OCI-LY1 (cell line): ENCODE measurements at regions not wholly inside any gene's neighbourhood (a gene's known extent, or its start where the extent isn't known, plus 50 kb on each side); places are given as distances from the start of the nearest gene placed in this dataset.

Experiments
- H2AFZ ChIP-seq: fragments of 200-600 bp; sonication (generic), shearing (Covaris generic); 2 replicates; pipeline ENCODE4 v1.6.0; 2014; ENCODE audit warnings: antibody characterized with exemption, mild to moderate bottlenecking, low read length
- H3F3A ChIP-seq: fragments of 200-600 bp; sonication (generic), shearing (Covaris generic); 2 replicates; pipeline ENCODE4 v1.6.0; 2014; ENCODE audit warnings: mild to moderate bottlenecking, antibody characterized with exemption, low read length, moderate library complexity; ENCODE audit not compliant: insufficient read depth
- H3K27ac ChIP-seq: fragments of 200-600 bp; sonication (generic); 2 replicates; pipeline ENCODE4 v1.5.1; 2014; ENCODE audit warnings: low read length, mixed run types, mild to moderate bottlenecking, low read depth; ENCODE audit not compliant: poor library complexity, severe bottlenecking
- H3K27me3 ChIP-seq: fragments of 200-600 bp; sonication (generic); 2 replicates; pipeline ENCODE4 v1.6.0; 2014; ENCODE audit warnings: antibody characterized with exemption, mild to moderate bottlenecking, low read length, moderate library complexity; ENCODE audit not compliant: insufficient read depth
- H3K36me3 ChIP-seq: fragments of 200-600 bp; sonication (generic); 2 replicates; pipeline ENCODE4 v1.6.1; 2014; ENCODE audit warnings: mild to moderate bottlenecking, antibody characterized with exemption, low read length, moderate library complexity, mixed read lengths; ENCODE audit not compliant: insufficient read depth
- H3K4me1 ChIP-seq: fragments of 200-600 bp; sonication (generic); 2 replicates; pipeline ENCODE4 v1.5.1; 2014; ENCODE audit warnings: mild to moderate bottlenecking, low read length, moderate library complexity; ENCODE audit not compliant: insufficient read depth, severe bottlenecking
- H3K4me2 ChIP-seq: fragments of 200-600 bp; sonication (generic), shearing (Covaris generic); 2 replicates; pipeline ENCODE4 v1.6.1; 2014; ENCODE audit warnings: low read length
- H3K4me3 ChIP-seq: fragments of 200-600 bp; sonication (generic); 2 replicates; pipeline ENCODE4 v1.5.1; 2014; ENCODE audit warnings: low read length, low read depth, mild to moderate bottlenecking, mixed read lengths; ENCODE audit not compliant: poor library complexity, severe bottlenecking
- H3K79me2 ChIP-seq: fragments of 200-600 bp; shearing (Covaris generic); 2 replicates; pipeline ENCODE4 v1.6.1; 2016; ENCODE audit warnings: mixed run types, low read length, mixed read lengths; ENCODE audit not compliant: insufficient read depth
- H3K9ac ChIP-seq: fragments of 200-600 bp; sonication (generic), shearing (Covaris generic); 2 replicates; pipeline ENCODE4 v1.6.1; 2014; ENCODE audit warnings: mild to moderate bottlenecking, low read length, mixed read lengths
- H3K9me2 ChIP-seq: fragments of 200-600 bp; sonication (generic), shearing (Covaris generic); 2 replicates; pipeline ENCODE4 v1.6.1; 2014; ENCODE audit warnings: low read depth, mild to moderate bottlenecking, low read length, mixed read lengths
- H3K9me3 ChIP-seq: fragments of 200-600 bp; shearing (Covaris generic); 2 replicates; pipeline ENCODE4 v1.6.1; 2014; ENCODE audit warnings: low read length, mixed read lengths
- H4K20me1 ChIP-seq: fragments of 200-600 bp; sonication (generic), shearing (Covaris generic); 2 replicates; pipeline ENCODE4 v1.6.0; 2016; ENCODE audit warnings: mild to moderate bottlenecking, low read length; ENCODE audit not compliant: insufficient read depth
- CTCF ChIP-seq: fragments of 200-600 bp; sonication (generic), shearing (Covaris generic); IDR thresholded peaks from 2 replicates; pipeline ENCODE4 v1.5.1; 2017; ENCODE audit warnings: mild to moderate bottlenecking, antibody characterized with exemption, low read length, moderate library complexity, mixed read lengths
- EZH2 ChIP-seq: fragments of 200-600 bp; sonication (generic), shearing (Covaris generic); IDR thresholded peaks from 2 replicates; pipeline ENCODE4 v1.8.0; 2017; ENCODE audit warnings: borderline replicate concordance, mixed run types, mild to moderate bottlenecking, antibody characterized with exemption, low read length, moderate library complexity, mixed read lengths

GRCh38 chr4:120005527-120005926 lies 61.1 kb downstream of the MAD2L1 start:
- no peaks in the 10 kb centered on the region for H3K4me1 ChIP-seq
- no peaks in the 10 kb centered on the region for H3K9me3 ChIP-seq
- H3K9me2 ChIP-seq: no peaks in the 10 kb centered on the region
- no peaks in the 10 kb centered on the region for H3K36me3 ChIP-seq
- H3K4me3 ChIP-seq: no peak overlapping the region
- no peak overlapping the region for H3K9ac ChIP-seq
- no peak overlapping the region for H3K4me2 ChIP-seq
- H3F3A ChIP-seq: no peaks in the 10 kb centered on the region
- H2AFZ ChIP-seq: no peak overlapping the region
- no peak for TF ChIP-seq CTCF
- no peak for TF ChIP-seq EZH2
- H3K27ac ChIP-seq: no peak overlapping the region
- no peaks in the 10 kb centered on the region for H3K27me3 ChIP-seq
- no peaks in the 10 kb centered on the region for H4K20me1 ChIP-seq
- H3K79me2 ChIP-seq: no peaks in the 10 kb centered on the region

- H3K4me3 ChIP-seq: no peak overlapping the region
- no peaks in the 10 kb centered on the region for H3K9me2 ChIP-seq
- TF ChIP-seq CTCF (no peak), EZH2 (no peak)
- H3K27me3 ChIP-seq: no peaks in the 10 kb centered on the region
- no peak overlapping the region for H2AFZ ChIP-seq
- no peaks in the 10 kb centered on the region for H3K79me2 ChIP-seq
- no peak overlapping the region for H3K4me2 ChIP-seq
- H3K9ac ChIP-seq: no peak overlapping the region
- no peaks in the 10 kb centered on the region for H3K36me3 ChIP-seq
- H4K20me1 ChIP-seq: no peaks in the 10 kb centered on the region
- no peaks in the 10 kb centered on the region for H3K4me1 ChIP-seq
- H3K27ac ChIP-seq: no peak overlapping the region
- H3K9me3 ChIP-seq: no peaks in the 10 kb centered on the region
- H3F3A ChIP-seq: no peaks in the 10 kb centered on the region
These were observed 61.6 kb downstream of the MAD2L1 start for GRCh38 chr4:120005076-120005475.

GRCh38 chr4:120004054-120004453 lies 62.6 kb downstream of the MAD2L1 start:
- no peaks in the 10 kb centered on the region for H3K9me3 ChIP-seq
- H4K20me1 ChIP-seq: no peaks in the 10 kb centered on the region
- H3K4me2 ChIP-seq: no peak overlapping the region
- H3K9ac ChIP-seq: no peak overlapping the region
- H3K27me3 ChIP-seq: no peaks in the 10 kb centered on the region
- no peaks in the 10 kb centered on the region for H3K36me3 ChIP-seq
- H2AFZ ChIP-seq: no peak overlapping the region
- TF ChIP-seq EZH2 (no peak), CTCF (no peak)
- no peak overlapping the region for H3K27ac ChIP-seq
- no peak overlapping the region for H3K4me3 ChIP-seq
- H3F3A ChIP-seq: no peaks in the 10 kb centered on the region
- no peaks in the 10 kb centered on the region for H3K9me2 ChIP-seq
- no peaks in the 10 kb centered on the region for H3K79me2 ChIP-seq
- H3K4me1 ChIP-seq: no peaks in the 10 kb centered on the region
